Activated CD4-positive, CD25-positive, alpha-beta regulatory T cell treated with anti-CD3 and anti-CD28 coated beads, Interleukin-2, amount 50 U/mL, for 72 hours (primary cell): ENCODE measurements at regions not wholly inside any gene's neighbourhood (a gene's known extent, or its start where the extent isn't known, plus 50 kb on each side); places are given as distances from the start of the nearest gene placed in this dataset.

Experiments
- DNase-seq: peaks from one replicate; pipeline ENCODE4 v3.0.0; 2021

- no peak for DNase-seq
Measured at GRCh38 chr14:84671776-84672175, 858.2 kb upstream of the FLRT2 start.

DNA sequence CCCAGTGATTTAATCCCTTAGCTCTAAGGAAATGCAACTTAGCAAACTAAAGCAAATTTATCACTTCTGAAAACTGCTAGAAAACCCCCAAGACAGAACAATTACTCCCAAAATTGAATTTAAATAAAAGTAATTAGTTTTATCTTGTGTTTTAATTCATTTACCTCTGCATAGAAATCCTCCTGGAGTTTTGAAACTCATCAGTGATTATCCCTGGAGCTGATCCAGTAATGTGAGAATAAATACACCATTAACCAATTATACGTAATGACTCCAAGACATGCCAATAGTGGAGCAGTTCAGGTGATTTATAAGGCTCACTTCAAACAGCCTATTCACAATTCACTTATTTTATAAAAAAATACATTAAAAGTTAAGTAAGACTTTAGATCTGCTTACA is 855.3 kb upstream of the FLRT2 start:
- no peak for DNase-seq

- no peak for DNase-seq
Measured at GRCh38 chr14:84686550-84686949, 843.4 kb upstream of the FLRT2 start.

GRCh38 chr14:84688297-84689025 is 841.5 kb upstream of the FLRT2 start:
- no peak for DNase-seq

DNA sequence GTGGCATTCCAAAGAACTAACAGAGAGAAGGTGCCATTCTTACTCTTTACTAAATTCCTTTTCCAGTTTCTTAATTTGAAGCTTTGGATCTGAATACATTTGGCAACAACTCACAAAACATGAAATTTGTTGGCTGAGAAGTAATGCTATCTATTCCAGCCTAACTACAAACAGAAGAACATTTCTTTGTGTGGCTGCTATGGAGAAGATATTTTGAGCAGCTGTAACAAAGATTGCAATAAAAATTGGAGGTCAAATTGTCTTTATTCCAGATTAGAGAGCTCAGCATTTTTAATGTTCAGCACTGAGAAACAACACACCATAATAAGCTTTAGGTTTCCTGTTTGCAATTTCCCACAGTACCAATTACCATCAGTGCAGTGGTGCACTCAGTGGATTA is 835.8 kb upstream of the FLRT2 start:
- no peak for DNase-seq

DNA sequence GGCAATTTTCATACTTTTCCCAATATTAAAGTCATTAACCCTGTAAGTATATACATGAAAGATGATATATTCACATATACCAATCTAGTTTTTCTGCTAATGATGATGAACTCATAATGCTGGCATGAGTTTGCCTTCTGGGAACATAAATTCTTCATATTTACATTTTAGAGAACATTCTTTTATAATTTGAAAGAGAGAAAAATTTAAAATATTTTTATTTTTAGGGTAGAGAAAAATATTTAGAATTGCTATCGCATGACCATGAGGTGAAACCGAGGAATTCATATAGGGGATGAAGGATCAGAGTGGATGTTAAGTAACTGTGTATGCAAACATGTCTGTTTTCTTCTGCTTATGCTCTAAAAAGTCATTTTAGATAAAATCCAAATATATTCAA is 825.3 kb upstream of the FLRT2 start:
- DNase-seq, result no peak

DNA sequence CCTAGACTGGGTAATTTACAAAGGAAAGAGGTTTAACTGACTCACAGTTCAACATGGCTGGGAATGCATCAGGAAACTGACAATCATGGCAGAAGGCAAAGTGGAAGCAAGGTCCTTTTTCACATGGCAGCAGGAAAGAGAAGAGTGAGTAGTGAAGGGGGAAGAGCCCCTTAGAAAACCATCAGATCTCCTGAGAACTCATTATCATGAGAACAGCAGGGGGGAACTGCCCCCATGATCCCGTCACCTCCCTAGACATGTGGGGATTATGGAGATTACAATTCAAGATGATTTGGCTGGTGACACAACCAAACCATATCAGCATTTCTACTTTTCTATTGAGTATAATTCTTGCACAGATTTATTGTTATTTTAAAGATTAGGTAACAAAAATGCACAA is 822.1 kb upstream of the FLRT2 start:
- DNase-seq, result no peak

- no peak for DNase-seq
Measured at GRCh38 chr14:84708865-84709264, 821.1 kb upstream of the FLRT2 start.

- DNase-seq, result no peak
Measured at GRCh38 chr14:84726471-84726870, 803.5 kb upstream of the FLRT2 start.

DNA sequence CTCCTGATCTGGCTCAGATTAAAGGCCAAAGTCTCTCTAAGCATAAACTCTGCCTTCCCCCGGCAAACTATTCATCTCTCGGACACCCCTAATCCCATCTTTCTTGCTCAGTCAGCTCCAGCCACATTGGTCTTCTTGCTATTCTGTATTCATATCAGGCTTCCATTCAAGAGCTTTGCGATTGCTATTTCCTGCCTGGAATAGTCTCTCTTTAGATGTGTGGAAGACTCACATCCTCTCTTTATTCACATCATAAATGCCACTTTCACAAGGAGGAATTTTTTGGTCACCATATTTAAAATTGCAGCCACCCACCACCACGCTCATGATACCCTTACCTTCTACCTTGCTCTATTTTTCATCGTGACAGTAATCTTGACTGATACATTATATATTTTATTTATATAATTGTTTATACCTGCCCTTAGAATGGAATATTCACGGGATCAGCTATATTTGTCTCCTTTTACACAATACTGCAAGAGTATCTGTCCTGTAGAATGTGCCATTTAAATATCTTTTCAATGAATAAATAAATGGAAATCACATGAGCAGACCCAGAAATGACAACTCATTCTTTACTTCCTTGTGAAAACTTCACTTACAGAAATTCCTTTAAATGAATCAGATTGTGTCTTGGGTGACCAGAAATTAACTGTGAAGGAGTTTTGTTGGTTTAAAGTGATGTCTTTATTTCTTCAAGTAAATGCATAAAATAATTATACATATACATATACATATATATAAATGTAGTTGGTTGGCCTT is 780.6 kb upstream of the FLRT2 start:
- no peak for DNase-seq

DNA sequence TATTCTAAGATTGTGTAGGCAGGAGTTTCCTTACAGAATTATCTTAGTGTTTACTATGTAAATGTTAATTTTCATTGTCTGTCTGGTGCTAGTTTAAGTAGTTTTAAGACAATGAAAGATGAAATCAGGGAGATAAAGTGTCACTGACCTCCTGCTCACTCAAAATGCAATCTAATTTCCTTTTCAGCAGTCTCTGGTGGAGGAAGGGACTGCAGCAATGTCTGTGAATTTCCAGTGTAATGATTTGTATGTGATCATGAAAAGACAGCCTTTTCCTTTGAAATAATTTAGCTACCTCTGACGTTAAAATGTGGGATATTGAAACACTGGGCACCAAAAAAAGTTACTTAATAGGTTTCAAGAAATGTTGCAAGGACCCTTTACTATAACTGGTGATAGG is 779.7 kb upstream of the FLRT2 start:
- DNase-seq, result no peak

DNA sequence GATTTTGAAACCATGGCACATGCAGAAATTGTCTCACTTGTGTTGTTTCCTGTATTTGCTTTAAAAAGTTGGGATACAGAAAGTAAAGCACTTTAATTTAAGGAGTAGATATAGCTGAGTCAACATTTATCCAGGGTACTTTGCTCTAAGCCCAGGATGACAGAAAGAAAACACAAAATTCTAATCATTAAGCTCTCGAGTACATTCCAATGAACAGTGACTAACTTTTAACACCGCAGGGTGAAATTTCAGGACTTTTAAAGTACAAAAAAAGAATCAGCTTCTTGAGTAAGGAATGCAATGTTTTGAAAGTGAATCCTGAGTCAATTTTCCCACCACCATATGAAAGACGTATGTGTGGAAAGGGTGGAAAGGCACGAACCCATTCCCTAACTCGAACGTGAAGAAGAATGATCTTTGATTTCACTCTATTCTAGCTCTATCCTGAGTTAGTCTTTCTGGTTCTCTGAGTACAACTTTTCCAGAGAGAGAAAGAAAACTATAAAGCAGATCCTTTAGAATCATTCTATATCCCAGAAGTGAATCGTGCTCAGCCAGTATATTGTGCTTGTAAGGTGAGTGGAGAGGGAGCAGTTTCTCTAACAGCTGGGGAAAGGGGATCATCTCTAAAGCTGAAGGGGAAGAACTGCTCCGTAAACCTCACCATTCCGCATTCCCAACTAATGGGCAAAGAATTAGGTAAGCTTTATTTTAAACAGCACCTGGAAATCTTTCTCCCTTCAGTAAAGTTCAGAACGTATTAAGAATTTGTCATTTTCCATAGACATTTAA is 779.0 kb upstream of the FLRT2 start:
- DNase-seq, result no peak

- no peak for DNase-seq
Measured at GRCh38 chr14:84751745-84752144, 778.2 kb upstream of the FLRT2 start.

- DNase-seq, result no peak
Measured at GRCh38 chr14:84760489-84761126, 769.3 kb upstream of the FLRT2 start.

DNA sequence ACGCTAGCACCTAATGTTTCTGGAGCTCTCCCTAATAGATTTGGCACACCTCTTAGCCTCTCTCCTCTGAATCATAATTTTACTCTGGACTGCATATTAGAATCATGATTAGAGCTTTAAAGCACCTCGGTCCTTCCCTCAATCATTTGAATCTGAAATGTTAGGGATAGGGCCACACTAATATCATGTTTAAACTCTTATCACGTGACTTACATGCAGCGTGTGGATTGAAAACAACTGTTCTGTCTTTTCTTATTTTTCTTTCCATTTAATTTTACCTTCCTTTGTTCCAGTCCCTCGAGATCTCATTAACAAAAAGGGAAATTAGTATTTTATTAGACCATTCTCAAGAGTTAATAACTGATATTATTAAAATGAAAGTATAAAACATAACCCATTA is 762.5 kb upstream of the FLRT2 start:
- DNase-seq, result no peak

GRCh38 chr14:84770030-84770429 is 759.9 kb upstream of the FLRT2 start:
- DNase-seq, result no peak

- no peak for DNase-seq
Measured at GRCh38 chr14:84777356-84777755, 752.6 kb upstream of the FLRT2 start.

DNA sequence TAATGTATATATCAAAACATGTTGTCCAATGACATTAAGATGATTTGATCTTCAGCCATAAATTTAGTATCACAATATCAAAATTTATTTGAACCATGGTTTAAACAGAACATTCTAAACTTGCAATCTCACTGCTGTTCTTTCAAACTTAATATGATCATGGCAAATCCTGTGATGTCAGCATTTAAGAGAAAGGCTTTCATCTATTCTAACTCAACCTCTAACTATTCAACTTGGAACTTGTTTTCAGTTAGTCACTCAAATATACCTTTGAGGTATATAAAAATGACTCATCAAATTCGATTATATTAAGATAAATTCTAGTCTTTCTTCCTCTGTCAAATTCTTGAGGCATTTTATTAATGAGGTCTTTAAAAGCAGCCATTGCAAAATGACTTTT is 747.0 kb upstream of the FLRT2 start:
- DNase-seq, result no peak

GRCh38 chr14:84783511-84783910 is 746.4 kb upstream of the FLRT2 start:
- no peak for DNase-seq

- DNase-seq, result no peak
Measured at GRCh38 chr14:84785996-84786395, 743.9 kb upstream of the FLRT2 start.

DNA sequence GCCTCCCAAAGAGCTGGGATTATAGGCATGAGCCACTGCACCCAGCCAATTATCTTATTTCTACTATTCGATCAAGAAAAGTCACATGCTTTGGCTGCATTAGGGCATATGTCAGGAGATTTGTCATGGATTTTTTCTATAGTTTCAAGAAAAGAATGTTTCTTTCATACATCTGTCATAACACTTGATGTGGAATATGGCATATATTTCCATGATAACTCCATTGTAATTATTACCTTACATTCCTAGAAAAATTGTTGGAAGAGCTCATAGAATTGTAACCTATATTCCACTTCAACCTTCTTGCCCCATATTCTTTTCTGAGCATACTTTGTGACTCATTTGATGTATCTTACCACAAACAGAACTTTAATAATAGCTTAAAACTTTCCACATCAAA is 740.9 kb upstream of the FLRT2 start:
- DNase-seq, result no peak

DNA sequence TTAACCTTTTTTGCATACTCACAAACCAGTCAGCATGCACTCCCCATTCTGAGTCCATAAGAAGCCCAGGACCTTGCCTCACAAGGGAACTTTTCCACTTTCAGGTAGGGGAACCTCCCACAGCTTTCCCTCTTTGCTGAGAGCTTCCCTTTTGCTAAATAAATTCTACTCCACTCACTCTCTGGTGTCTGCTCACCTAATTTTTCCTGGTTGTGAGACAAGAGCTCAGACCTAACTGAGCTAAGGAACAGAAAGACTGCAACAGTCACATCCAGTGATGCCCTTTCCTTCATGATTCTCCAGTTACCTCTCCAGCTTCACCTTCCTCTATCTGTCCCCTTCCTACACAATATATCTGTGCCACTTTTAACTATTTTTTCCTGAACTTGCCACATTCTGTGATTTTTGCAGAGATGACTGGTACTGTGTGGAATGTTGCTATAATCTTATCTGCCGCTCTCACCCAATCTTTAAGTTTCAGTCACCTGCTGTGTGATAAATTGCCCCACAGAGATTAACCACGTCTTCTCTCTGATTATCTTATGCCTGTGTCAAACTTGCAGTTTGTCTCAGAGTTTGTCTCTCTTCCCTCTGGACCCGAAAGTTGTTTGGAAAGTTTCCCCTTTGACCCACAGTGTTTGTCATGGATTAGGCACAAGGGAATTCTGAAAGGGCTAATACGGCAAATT is 737.1 kb upstream of the FLRT2 start:
- no peak for DNase-seq

DNA sequence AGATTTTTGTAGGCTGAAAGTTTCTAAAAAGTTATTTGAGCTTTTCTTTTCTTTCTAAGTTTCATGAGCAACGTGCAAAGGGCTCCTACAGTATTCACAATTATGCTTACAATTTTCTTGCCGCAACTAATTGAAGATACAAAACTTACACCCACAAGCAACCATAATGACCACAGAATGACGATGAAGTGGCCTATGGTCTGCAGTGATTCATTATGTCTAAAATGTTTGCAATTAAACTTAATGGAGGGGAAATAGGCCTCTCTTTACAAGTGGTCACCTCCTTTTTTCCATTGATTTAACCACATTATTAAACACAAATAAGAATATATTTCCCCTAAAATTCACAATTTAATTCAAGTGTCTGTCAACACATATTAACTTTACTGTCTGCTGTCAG is 732.6 kb upstream of the FLRT2 start:
- no peak for DNase-seq
